ENCODE measurements at regions not wholly inside any gene's neighbourhood (a gene's known extent, or its start where the extent isn't known, plus 50 kb on each side); places are given as distances from the start of the nearest gene placed in this dataset.

- TF ChIP-seq, protein P1, sequence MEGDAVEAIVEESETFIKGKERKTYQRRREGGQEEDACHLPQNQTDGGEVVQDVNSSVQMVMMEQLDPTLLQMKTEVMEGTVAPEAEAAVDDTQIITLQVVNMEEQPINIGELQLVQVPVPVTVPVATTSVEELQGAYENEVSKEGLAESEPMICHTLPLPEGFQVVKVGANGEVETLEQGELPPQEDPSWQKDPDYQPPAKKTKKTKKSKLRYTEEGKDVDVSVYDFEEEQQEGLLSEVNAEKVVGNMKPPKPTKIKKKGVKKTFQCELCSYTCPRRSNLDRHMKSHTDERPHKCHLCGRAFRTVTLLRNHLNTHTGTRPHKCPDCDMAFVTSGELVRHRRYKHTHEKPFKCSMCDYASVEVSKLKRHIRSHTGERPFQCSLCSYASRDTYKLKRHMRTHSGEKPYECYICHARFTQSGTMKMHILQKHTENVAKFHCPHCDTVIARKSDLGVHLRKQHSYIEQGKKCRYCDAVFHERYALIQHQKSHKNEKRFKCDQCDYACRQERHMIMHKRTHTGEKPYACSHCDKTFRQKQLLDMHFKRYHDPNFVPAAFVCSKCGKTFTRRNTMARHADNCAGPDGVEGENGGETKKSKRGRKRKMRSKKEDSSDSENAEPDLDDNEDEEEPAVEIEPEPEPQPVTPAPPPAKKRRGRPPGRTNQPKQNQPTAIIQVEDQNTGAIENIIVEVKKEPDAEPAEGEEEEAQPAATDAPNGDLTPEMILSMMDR (IDR thresholded peaks at IDR 0.05; ENCODE audit: extremely low read depth in 1 of 2, insufficient read depth in 1 of 2, low read depth in 1 of 2, low read length in 2 of 2), result no peak
- no peak for TF ChIP-seq POLR2AphosphoS5 (IDR thresholded peaks at IDR 0.05; ENCODE audit: insufficient read depth, low read depth, low read length)
- TF ChIP-seq POLR2A (IDR thresholded peaks at IDR 0.05; ENCODE audit: low read depth, low read length), result no peak
- TF ChIP-seq FOS (IDR thresholded peaks at IDR 0.05; ENCODE audit: borderline replicate concordance, insufficient read depth, low read length), result no peak
Measured at GRCh38 chr2:76413436-76413835, 702.7 kb upstream of the GCFC2 start.

Data from endothelial cell of umbilical vein (primary cell).